GM12864 (cell line): ENCODE measurements at regions not wholly inside any gene's neighbourhood (a gene's known extent, or its start where the extent isn't known, plus 50 kb on each side); places are given as distances from the start of the nearest gene placed in this dataset.

Experiments used
- DNase-seq: peaks from one replicate; pipeline ENCODE4 v3.0.0-alpha.2; 2011; ENCODE audit warnings: low read depth
- H3K4me3 ChIP-seq: 2 replicates; pipeline ENCODE4 v1.5.1; 2011; ENCODE audit warnings: mild to moderate bottlenecking, low read depth, low read length, control low read depth
- TF ChIP-seq, protein P1 (sequence below): IDR thresholded peaks from 2 replicates; pipeline ENCODE4 v1.5.1; 2011; ENCODE audit warnings: low read depth, mild to moderate bottlenecking, moderate library complexity, low read length, control low read depth, inconsistent platforms; ENCODE audit errors: missing control alignments

DNA sequence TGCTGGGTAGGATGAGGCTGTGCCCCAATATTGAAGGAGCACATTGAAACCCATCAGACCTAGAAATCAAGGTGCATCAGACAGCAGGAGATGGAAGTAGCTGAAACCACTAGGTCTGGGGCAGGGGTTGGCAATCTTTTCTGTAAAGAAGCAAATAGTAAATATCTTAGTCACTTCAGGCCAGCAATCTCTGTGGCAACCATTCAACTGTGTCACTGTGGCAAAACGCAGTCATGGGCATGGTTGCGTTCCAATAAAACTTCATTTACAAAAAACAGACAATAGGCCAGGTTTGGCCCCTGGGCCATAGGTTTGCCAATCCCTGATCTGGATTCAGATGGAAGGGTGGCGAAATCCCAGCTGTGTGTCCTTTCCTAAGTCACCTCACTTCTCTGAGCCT is 397.3 kb downstream of the MED13L start:
- no peak overlapping the region for H3K4me3 ChIP-seq
- TF ChIP-seq, protein P1, sequence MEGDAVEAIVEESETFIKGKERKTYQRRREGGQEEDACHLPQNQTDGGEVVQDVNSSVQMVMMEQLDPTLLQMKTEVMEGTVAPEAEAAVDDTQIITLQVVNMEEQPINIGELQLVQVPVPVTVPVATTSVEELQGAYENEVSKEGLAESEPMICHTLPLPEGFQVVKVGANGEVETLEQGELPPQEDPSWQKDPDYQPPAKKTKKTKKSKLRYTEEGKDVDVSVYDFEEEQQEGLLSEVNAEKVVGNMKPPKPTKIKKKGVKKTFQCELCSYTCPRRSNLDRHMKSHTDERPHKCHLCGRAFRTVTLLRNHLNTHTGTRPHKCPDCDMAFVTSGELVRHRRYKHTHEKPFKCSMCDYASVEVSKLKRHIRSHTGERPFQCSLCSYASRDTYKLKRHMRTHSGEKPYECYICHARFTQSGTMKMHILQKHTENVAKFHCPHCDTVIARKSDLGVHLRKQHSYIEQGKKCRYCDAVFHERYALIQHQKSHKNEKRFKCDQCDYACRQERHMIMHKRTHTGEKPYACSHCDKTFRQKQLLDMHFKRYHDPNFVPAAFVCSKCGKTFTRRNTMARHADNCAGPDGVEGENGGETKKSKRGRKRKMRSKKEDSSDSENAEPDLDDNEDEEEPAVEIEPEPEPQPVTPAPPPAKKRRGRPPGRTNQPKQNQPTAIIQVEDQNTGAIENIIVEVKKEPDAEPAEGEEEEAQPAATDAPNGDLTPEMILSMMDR: no peak
- no peak for DNase-seq

DNA sequence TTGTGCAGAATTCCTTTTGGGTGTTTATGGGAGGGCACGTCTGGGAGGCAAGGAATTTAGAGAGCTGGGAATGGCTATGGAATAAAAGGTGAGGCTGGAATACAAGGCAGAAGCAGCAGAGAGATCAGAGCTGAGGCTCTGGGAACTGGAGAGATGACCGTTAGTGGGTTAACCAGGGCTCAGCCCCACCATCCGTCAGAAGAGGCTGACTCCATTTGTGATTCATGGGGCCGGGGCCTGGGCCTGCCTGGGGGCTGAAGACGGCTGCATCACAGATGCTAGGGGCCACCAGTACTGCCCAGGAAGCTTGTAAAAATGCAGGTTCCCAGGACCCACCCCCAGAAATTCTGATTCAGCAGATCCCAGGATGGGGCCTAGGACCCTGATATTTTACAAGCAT is 398.1 kb downstream of the MED13L start:
- no peak overlapping the region for H3K4me3 ChIP-seq
- DNase-seq: no peak
- TF ChIP-seq, protein P1: no peak

DNA sequence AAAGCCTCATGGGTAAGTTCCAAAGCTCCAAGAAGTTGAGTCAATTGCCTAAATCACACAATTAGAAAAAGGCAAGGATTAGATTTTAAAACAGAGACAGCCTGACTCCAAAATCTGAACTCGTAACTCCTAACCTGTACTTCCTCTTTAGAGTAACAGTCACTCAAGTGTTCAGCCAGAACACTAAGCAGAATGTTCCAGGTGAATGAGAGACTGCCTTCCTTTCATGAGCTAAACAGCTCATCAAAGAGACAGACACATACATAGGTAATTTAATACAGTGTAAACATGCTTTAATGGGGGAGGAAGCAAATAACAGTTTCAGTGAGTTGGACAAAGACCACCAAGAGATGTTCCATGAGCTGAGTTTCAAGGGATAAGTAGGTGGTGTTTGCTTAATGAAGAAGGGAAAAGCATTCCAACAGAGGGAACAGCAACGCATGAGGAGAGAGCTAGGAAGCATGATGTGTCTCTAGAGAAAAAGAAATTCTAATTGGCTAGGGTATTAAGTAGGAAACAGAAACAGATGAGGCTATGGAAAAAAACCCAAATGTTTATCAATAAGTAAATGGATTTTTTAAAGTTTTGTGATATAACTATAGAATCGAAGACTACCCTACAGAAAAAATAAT is 403.9 kb downstream of the MED13L start:
- TF ChIP-seq, protein P1: no peak
- no peak for DNase-seq
- H3K4me3 ChIP-seq: no peak overlapping the region

DNA sequence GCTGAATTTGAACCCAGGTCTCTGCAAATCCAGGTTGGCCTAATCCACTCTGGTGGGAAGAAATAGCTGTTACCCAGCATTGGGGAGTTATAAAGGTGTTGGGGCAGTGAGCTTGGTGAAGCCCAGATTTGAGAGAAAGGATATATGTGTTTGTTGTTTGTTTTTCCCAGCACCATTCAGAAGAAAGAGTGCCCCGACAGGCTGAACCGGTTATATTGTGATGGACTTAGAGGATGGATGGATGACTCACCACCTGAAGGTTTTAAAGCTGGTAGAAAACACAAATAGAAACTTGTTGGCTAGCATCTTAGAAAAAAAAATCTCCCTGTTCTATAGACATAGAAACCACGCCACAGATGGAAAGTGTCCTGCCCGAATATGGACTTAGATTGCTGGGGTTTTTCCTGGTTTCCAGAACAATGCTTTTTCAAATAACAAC is 404.6 kb downstream of the MED13L start:
- DNase-seq: no peak
- TF ChIP-seq, protein P1: no peak
- no peak overlapping the region for H3K4me3 ChIP-seq

DNA sequence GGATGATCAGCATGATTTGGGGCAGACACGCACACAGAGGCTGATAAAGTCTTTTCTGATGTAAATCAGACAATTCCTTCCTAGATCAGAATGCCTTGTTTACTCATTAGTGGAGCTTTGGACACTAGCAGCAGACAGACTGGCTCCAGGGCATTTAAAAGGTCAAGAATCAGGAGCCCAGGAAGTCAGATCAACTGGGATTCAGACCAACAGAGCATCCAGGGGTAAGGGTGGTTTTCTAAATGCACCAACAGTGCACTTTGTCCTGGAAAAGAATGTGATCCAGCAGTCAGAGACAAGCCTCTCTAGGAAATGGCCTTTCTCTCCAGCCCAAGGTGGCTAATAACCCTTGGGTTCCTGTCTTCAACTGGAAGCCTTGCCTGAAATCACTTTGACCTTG is 405.3 kb downstream of the MED13L start:
- TF ChIP-seq, protein P1: no peak
- DNase-seq: no peak
- no peak overlapping the region for H3K4me3 ChIP-seq

DNA sequence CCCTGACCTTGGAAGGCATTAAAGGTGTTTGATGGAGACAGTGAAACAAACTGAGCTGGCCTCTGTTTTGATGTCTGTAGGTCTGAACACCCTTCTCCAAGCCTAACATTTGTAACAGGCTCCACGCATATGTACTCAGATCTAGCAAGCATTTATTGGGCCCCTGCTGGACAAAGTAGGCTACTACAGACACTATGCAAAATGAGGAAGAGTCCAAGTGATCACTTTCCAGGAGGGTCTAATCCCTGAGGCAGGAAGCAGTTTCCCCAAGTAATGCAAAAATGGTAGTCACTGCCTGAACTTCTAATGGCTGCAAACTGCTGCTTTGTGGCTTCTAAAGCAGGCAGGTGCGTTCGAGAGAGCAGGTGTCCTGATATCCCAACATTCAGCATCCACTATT is 405.8 kb downstream of the MED13L start:
- H3K4me3 ChIP-seq: no peak overlapping the region
- no peak for DNase-seq
- TF ChIP-seq, protein P1: peak; percentile 72

DNA sequence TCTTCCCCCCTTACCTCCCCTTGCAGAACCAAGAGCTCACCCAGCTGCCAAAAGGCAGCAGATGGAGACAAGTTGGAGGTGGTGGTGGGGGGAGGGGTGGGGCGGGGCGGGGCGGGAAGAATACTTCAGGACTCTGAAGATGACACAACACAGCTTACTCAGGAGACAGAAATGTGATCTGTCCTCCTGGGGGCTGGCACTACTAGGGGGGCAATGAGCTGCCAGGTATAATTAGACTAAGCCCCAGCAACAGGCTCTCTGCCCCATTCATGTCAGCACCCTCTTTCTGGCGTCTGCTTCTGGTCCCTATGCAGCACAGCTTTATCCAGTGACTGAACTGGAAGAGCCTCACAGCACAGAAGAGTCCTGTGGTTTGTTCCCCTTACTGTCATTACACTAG is 407.0 kb downstream of the MED13L start:
- no peak for DNase-seq
- TF ChIP-seq, protein P1: no peak
- no peak overlapping the region for H3K4me3 ChIP-seq
